GM12892 (cell line): ENCODE measurements at regions not wholly inside any gene's neighbourhood (a gene's known extent, or its start where the extent isn't known, plus 50 kb on each side); places are given as distances from the start of the nearest gene placed in this dataset.

ENCODE experiments used
- DNase-seq: peaks from one replicate; pipeline ENCODE4 v3.0.0; 2011; ENCODE audit not compliant: insufficient read length
- FAIRE-seq: peaks from 2 replicates; lab custom pipeline; 2011; peaks lifted over from hg19 to GRCh38; lab: Jason Lieb, UNC
- POLR2A ChIP-seq: IDR thresholded peaks from 2 replicates; pipeline ENCODE4 v1.6.1; 2011; ENCODE audit warnings: low read depth, low read length, control low read depth
- POLR2AphosphoS5 ChIP-seq: IDR thresholded peaks from 2 replicates; pipeline ENCODE4 v1.6.1; 2011; ENCODE audit warnings: low read depth, low read length, control low read depth
- TAF1 ChIP-seq: IDR thresholded peaks from 2 replicates; pipeline ENCODE4 v1.6.1; 2011; ENCODE audit warnings: low read depth, mild to moderate bottlenecking, control low read depth, low read length, borderline replicate concordance

DNA sequence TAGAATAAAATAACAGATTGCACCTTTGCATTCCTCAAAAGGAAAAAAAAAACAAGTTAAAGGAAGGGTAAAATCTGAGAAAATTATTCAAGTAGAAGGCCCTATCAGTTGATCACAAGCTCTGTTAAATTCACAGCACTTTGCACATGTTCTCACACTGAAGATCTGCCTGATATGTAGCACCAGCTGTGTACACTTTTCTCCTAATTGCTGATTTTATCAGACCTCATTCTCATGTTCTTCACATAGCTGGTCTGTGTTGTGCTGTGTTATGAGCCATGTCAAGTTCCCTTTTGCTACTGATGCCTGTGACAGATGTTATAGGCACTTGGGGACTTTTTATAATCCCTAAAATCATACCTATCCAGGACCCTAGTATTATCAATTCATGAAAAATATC lies 390.4 kb upstream of the PRR16 start:
- FAIRE-seq (no peak), DNase-seq (no peak)

DNA sequence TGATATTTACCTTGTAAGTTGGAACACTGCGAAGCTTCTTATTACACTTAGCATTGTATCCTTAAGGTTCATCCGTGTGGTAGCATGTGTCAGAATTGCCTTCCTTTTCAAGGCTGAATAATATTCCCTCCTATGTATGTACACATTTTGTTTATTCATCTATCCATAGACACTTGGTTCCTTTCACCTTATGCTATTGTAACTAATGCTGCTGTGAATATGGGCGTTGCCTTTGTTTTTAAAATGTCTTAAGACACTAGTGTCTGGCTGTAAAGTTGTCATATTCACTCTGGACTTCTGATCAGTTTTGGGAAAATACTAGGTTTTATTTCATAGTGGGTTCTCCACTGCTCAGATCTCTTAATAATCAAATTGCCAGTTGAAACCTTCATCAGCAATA lies 383.3 kb upstream of the PRR16 start:
- TF ChIP-seq POLR2A (no peak), TAF1 (no peak), POLR2AphosphoS5 (no peak)
- no peak for FAIRE-seq
- no peak for DNase-seq

More for the DNA sequence above, 390.4 kb upstream of the PRR16 start:
- TF ChIP-seq TAF1 (no peak), POLR2AphosphoS5 (no peak), POLR2A (no peak)

DNA sequence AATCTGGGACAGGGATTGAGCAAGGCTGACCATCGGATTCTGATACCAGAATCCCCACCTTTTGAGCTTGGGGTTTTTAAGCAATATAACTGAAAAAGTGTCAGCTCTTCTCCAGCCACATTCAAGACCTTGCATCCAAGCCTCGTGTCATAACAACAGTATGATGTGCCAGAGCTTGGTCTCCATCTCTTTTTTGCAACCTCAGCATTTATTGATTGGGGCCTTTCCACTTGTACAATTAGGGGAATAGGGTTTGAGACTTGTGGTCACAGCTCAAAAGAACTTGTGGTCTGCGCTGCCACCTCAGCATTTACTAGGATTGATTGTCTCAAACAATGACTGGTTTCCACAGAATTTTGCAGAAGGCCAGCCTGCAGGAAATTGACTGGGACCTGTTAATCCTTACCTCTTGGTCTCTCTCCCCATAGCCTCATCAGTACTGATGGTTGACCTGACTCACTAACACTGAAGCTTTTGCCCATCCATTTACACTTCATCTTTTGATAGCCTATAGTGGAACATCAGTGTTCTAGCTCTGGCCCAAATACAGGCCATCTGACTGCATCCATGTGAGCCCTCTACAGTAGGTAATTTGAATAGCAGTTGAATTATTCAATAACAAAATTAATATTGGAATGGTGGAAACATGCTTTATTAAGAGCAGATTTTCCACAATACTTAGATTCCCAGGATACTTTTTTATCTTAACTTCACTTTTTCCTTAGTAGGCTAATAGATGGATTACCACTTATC lies 381.6 kb upstream of the PRR16 start:
- no peak for DNase-seq
- TF ChIP-seq TAF1 (no peak), POLR2A (no peak), POLR2AphosphoS5 (no peak)
- no peak for FAIRE-seq

DNA sequence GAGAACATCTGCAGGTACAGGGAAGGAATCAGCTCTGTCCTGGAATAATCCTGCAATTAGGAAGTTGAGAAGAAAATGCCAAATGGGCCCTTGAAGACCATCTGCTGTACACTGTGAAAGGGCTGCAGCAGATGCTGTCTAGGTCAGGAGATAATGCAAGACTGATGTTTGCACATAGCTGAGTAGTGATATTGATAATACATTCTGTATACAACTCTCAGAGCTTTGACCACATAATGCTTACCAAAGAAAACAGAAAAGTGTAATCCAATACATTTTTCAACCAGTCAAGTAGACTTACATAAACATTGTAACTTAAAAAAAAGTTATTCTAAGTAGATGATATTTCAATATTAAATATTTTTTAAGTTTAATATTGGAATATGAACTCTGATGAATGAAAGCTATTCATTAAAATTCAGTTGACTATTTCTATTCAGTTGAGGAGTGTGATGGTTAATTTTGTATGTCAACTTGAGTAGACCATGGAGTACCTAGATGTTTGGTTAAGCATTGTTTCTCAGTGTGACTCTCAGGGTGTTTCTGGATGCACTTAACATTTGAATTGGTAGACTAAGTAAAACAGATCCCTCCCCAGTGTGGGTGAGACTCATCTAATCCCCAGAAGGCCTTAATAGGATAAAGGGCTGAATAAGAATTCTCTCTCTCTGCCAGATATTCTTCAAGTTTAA lies 380.1 kb upstream of the PRR16 start:
- no peak for DNase-seq
- no peak for FAIRE-seq

DNA sequence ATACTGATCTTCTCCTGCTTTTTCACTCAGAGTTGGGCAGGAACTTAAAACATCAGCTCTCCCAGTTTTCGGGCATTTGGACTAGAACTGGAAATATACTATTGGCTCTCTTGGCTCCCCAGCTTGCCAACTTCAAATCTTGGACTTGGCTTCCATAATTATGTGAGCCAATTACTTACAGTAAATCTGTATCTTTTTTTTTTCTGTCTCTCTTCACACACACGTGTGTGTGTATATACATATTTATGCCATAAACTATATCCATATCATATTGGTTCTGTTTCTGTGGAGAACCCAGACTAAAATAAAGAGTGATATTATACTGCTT lies 379.6 kb upstream of the PRR16 start:
- FAIRE-seq (no peak), DNase-seq (no peak)
- TF ChIP-seq TAF1 (no peak), POLR2AphosphoS5 (no peak), POLR2A (no peak)

More for the DNA sequence above, 380.1 kb upstream of the PRR16 start:
- TF ChIP-seq POLR2A (no peak), TAF1 (no peak), POLR2AphosphoS5 (no peak)

DNA sequence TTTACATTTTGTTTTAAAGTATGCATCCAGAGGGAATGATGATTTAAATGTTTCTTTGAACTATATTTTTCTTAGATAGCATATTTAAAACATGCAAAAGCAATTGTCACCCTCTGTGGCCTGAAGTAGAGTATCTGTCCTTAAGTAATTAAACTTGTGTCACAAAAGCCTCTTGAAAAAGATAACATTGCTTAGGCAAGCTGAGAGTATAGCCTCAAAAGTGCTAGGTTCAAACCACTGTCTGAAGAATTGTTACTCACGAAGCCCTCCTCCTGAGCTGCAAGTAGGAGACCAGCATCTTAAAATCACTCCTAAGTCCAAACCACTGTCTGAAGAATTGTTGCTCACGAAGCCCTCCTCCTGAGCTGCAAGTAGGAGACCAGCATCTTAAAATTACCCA lies 378.0 kb upstream of the PRR16 start:
- TF ChIP-seq TAF1 (no peak), POLR2A (no peak), POLR2AphosphoS5 (no peak)
- FAIRE-seq (no peak), DNase-seq (no peak)

DNA sequence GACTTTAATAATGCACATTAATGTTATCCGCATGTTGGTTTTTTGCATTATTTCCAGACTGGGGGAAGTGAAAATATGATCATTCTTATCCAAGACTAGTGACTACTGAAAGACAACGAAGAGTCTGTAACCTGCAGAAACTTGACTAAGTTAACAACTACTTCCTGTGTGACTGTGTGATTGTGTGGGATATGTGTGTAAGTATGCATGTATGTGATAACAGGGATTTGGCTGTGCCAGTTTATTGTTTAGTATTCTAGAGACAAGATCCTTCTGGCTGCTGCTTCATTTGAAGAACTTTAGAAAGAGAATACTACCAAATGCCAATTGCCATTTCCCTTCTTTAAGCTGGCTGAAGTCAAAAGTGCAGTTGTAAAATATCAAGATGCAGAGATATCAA lies 375.7 kb upstream of the PRR16 start:
- TF ChIP-seq TAF1, result no peak
- no peak for TF ChIP-seq POLR2A
- TF ChIP-seq POLR2AphosphoS5, result no peak
- no peak for FAIRE-seq
- DNase-seq, result no peak

DNA sequence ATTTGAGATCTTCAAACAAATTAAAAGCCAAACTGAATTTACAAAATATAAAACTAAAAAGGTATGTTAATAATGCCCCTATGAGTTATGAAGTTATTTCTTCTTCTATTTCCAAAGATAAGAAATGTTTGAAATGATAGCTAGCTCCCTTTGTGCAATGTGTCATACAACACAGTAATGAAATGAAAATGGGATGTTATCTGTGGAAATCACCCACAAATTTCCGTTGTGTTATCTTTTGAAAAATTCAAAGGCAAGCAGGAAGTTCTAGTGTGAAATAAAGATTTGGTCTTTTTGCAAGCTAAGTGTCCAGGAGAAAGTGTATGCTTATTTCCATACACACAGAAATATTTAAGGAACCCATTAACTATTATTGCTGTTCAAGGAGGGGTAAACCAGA lies 375.3 kb upstream of the PRR16 start:
- no peak for DNase-seq
- FAIRE-seq, result no peak
- TF ChIP-seq POLR2A (no peak), POLR2AphosphoS5 (no peak), TAF1 (no peak)

DNA sequence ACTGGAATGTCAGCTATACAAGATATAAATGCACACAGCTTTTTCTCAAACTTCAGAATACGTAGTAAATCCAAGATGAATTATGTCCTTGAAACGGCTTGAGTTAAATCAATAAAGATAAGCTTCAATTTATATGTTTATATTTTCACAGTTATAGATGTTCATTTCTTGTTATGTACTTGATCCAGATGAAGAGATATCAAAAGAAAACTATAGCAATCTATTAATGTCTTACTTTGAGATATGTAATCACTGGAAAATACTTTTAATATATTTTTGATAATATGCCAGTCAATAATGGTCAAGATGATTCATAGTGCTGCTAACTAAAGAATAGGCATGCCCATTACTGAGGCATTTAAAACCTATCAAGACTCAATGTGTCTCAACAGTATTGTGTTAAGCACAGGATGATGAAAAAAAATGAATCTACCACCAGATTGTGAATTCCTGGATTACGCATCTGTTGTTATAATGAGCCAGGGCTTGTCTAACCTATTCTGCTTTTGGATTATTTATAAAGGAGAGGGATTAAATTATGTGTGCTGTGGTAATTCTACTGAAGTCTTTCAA lies 372.6 kb upstream of the PRR16 start:
- FAIRE-seq, result no peak
- TF ChIP-seq TAF1 (no peak), POLR2A (no peak), POLR2AphosphoS5 (no peak)
- DNase-seq, result no peak

DNA sequence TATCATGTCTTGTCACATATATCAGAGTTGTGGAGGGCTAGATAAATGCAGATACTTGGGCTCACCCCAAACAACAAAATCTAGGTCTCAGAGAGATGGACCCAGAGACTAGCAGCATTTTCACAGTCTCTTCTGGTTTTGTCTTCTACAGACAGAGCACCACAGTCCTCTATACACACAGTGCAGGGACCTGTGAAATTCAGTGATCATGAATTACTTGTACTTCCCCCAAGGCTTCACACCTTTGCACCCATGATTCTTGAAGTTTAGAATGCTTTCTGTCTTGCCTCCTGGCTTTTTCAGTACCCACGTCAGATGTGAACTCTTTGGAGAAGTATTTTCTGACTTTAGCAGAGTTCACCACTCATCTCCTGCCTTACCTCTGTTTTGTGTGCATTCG lies 371.5 kb upstream of the PRR16 start:
- FAIRE-seq, result no peak
- DNase-seq, result no peak
- TF ChIP-seq TAF1, result no peak
- TF ChIP-seq POLR2A, result no peak
- TF ChIP-seq POLR2AphosphoS5, result no peak

DNA sequence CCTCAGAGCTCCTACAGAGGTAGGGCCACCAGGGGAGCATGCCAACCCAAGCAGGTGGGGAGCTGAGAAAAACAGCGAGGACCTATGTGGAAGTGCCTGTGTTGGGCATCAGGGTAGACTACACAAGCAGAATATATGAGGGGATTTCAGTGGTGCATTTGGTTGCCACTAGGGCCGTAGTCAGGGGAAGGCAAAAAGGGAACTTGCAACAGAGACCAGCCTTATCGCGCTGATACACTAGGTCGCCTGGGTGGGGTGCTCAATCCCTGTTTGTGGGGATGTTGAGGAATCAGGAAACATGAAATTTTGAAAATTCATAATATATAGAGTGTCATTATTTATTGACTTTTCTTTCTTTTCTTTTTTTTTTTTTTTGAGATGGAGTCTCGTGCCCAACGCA lies 370.9 kb upstream of the PRR16 start:
- DNase-seq, result no peak
- no peak for FAIRE-seq
- TF ChIP-seq TAF1 (no peak), POLR2AphosphoS5 (no peak), POLR2A (no peak)

DNA sequence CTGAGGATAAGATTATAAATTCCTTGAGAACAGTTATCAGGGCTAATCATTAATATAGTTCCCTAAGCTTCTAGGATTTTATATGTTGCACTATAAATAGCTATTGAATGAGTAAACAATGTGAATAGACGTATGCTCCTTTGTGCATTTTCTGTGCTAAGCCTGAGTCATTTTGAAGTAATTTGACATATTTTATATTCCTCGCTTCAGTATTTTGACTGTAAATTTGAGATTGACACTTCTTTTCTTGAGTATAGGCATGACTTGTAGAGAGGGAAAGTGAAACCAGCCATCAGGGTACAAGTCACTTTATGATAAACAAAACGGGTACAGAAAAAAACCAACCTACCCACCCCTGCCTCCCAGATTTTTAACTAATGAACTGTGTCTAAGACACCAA lies 367.7 kb upstream of the PRR16 start:
- FAIRE-seq (no peak), DNase-seq (no peak)

More for the DNA sequence above, 367.7 kb upstream of the PRR16 start:
- TF ChIP-seq TAF1 (no peak), POLR2AphosphoS5 (no peak), POLR2A (no peak)
